Tibial nerve (tissue), 4 donors: ENCODE measurements at regions not wholly inside any gene's neighbourhood (a gene's known extent, or its start where the extent isn't known, plus 50 kb on each side); places are given as distances from the start of the nearest gene placed in this dataset.
"Not testable (repeated sequence)": the region's sequence is repeated elsewhere in the genome, so short reads cannot be mapped to it uniquely, and the experiment has no call there.

Source experiments
- DNase-seq, 2 donors: peaks; one replicate each; pipeline ENCODE4 v3.0.0-alpha.2; 2019; ENCODE audit warnings: low spot score in 2 of 2
- H3K27ac ChIP-seq, 4 donors: fragments of 200-600 bp; sonication (generic) in 3 of 4; one replicate each; pipeline ENCODE4 v1.5.1; 2017 to 2019; ENCODE audit warnings: mild to moderate bottlenecking in 1 of 4
- H3K27me3 ChIP-seq, 2 donors: fragments of 200-600 bp; sonication (generic) in 1 of 2; one replicate each; pipeline versions ENCODE4 v1.5.1 to v1.6.0; 2017 to 2019
- H3K36me3 ChIP-seq, 3 donors: fragments of 200-600 bp; sonication (generic); one replicate each; pipeline ENCODE4 v1.5.1; 2018 to 2019
- H3K4me1 ChIP-seq, 4 donors: fragments of 200-600 bp; sonication (generic) in 3 of 4; one replicate each; pipeline ENCODE4 v1.5.1; 2017 to 2019
- H3K4me3 ChIP-seq, 4 donors: fragments of 200-600 bp; sonication (generic) in 3 of 4; one replicate each; pipeline ENCODE4 v1.5.1; 2017 to 2019; ENCODE audit warnings: mild to moderate bottlenecking in 1 of 4, moderate library complexity in 1 of 4
- H3K9me3 ChIP-seq, 4 donors: fragments of 200-600 bp; sonication (generic) in 3 of 4; one replicate each; pipeline ENCODE4 v1.5.1; 2017 to 2019
- EP300 ChIP-seq, 2 donors: sonication (generic); formaldehyde crosslinking; IDR thresholded peaks; one replicate each; pipeline ENCODE4 v1.6.1; 2017; ENCODE audit warnings: antibody characterized with exemption in 2 of 2, mild to moderate bottlenecking in 1 of 2
- POLR2A ChIP-seq, 2 donors: fragments of 450-650 bp; IDR thresholded peaks; one replicate each; pipeline ENCODE4 v1.6.1; 2017; ENCODE audit warnings: antibody characterized with exemption in 2 of 2, mild to moderate bottlenecking in 2 of 2, moderate library complexity in 2 of 2
- WGBS, 2 donors: methylation state at CpG; one replicate each; pipeline ENCODE4 v1.1.5; 2018; 5-methylcytosine and 5-hydroxymethylcytosine counted together
- TF ChIP-seq, protein P1 (sequence below), 5 experiments: fragments of 200-600 bp in 3 of 5; fragments of 450-650 bp in 2 of 5; sonication (generic) in 3 of 5; IDR thresholded peaks; one replicate each; pipeline ENCODE4 v1.5.1; 2016 to 2019; ENCODE audit warnings: antibody characterized with exemption in 5 of 5, mild to moderate bottlenecking in 3 of 5, moderate library complexity in 2 of 5

GRCh38 chr9:27835286-27835685 lies 262.0 kb upstream of the C9orf72 start:
- WGBS, 2 donors, result 87% methylated on average over 3 of the region's 3 CpGs; no CpG with 5 or more reads in 1 of the 2 donors
- no peaks in the 10 kb centered on the region for H3K36me3 ChIP-seq
- no peak for DNase-seq
- H3K9me3 ChIP-seq, result no peaks in the 10 kb centered on the region
- no peaks in the 10 kb centered on the region for H3K4me1 ChIP-seq
- TF ChIP-seq, protein P1, sequence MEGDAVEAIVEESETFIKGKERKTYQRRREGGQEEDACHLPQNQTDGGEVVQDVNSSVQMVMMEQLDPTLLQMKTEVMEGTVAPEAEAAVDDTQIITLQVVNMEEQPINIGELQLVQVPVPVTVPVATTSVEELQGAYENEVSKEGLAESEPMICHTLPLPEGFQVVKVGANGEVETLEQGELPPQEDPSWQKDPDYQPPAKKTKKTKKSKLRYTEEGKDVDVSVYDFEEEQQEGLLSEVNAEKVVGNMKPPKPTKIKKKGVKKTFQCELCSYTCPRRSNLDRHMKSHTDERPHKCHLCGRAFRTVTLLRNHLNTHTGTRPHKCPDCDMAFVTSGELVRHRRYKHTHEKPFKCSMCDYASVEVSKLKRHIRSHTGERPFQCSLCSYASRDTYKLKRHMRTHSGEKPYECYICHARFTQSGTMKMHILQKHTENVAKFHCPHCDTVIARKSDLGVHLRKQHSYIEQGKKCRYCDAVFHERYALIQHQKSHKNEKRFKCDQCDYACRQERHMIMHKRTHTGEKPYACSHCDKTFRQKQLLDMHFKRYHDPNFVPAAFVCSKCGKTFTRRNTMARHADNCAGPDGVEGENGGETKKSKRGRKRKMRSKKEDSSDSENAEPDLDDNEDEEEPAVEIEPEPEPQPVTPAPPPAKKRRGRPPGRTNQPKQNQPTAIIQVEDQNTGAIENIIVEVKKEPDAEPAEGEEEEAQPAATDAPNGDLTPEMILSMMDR (IDR thresholded peaks at IDR 0.05), result no peak
- TF ChIP-seq POLR2A (IDR thresholded peaks at IDR 0.05) (no peak), EP300 (IDR thresholded peaks at IDR 0.05) (no peak)
- no peak overlapping the region for H3K4me3 ChIP-seq
- no peak overlapping the region for H3K27ac ChIP-seq
- H3K27me3 ChIP-seq, result no peaks in the 10 kb centered on the region

DNA sequence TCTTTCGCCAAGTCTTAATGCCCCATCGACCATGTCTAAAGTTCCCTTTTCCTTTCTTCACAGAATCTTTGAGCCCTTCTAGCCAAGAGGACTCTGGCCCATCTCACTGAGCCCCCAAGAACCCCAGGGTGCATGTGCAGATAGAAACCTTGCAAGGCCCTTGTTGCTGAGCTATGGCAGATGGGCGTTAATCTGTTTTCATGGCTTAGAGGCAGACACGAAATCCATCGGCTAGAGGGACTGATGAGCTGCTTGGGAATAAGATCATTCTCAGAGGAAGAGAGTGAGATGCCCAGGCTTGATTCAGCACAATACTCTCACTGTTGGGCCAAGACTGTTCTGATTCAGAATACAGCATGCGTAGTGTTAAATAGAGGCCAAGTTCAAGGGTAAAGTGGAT lies 262.5 kb upstream of the C9orf72 start:
- H3K4me3 ChIP-seq, result no peak overlapping the region
- TF ChIP-seq EP300 (IDR thresholded peaks at IDR 0.05) (no peak), POLR2A (IDR thresholded peaks at IDR 0.05) (no peak)
- TF ChIP-seq, protein P1 (IDR thresholded peaks at IDR 0.05), result no peak
- no peaks in the 10 kb centered on the region for H3K27me3 ChIP-seq
- WGBS, 2 donors, result 54 to 57% methylated on average over 6 of the region's 6 CpGs
- H3K9me3 ChIP-seq, result no peaks in the 10 kb centered on the region
- no peak overlapping the region for H3K27ac ChIP-seq
- H3K4me1 ChIP-seq, result no peaks in the 10 kb centered on the region
- no peak for DNase-seq
- H3K36me3 ChIP-seq, result no peaks in the 10 kb centered on the region

DNA sequence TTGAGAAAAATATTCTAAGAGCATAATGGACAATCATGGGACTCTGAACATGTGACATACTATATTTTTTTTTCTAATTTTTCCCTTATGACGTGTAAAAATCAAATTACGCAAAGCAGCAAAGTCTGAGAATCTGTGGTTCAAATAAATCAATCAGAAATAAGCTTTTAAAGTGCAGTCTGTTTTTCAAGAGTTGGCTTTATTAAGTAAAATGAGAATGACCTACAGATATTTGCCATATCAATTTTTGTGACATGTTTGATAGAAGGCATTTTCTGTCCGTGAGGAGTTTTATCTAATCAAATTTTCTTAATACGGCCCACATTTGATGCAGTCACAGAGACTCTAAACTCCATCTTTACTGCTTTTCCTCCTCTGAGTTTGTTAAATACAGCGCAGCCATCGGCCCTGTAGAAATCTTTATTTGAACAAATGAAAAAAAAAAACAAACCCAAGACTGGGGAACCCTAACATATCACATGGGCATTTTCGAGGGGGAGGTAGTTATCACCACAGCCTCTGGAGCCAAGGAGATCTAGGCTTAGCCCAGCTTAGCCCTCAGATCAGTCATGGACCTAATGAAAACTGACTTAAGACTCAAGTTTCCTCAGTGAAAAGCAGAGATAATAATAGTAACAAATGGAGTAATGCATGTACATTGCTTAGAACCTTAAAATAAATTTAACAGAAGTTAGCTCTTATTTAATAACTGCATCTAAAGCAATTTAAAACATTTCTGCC lies 263.6 kb upstream of the C9orf72 start:
- no peaks in the 10 kb centered on the region for H3K4me1 ChIP-seq
- no peak overlapping the region for H3K4me3 ChIP-seq
- 88 to 89% methylated on average over 7 of the region's 7 CpGs for WGBS, 2 donors
- no peaks in the 10 kb centered on the region for H3K9me3 ChIP-seq
- TF ChIP-seq, protein P1 (IDR thresholded peaks at IDR 0.05), result no peak
- TF ChIP-seq EP300 (IDR thresholded peaks at IDR 0.05) (no peak), POLR2A (IDR thresholded peaks at IDR 0.05) (no peak)
- H3K36me3 ChIP-seq, result no peaks in the 10 kb centered on the region
- no peak overlapping the region for H3K27ac ChIP-seq
- no peaks in the 10 kb centered on the region for H3K27me3 ChIP-seq
- no peak for DNase-seq

GRCh38 chr9:27838876-27839275 lies 265.6 kb upstream of the C9orf72 start:
- TF ChIP-seq, protein P1 (IDR thresholded peaks at IDR 0.05), result no peak
- TF ChIP-seq POLR2A (IDR thresholded peaks at IDR 0.05) (no peak), EP300 (IDR thresholded peaks at IDR 0.05) (no peak)
- Histone ChIP-seq H3K27me3 (no peaks in the 10 kb centered on the region), H3K27ac (no peak overlapping the region), H3K36me3 (no peaks in the 10 kb centered on the region), H3K4me1 (no peaks in the 10 kb centered on the region), H3K4me3 (no peak overlapping the region), H3K9me3 (no peaks in the 10 kb centered on the region)
- WGBS, 2 donors, result 85 to 87% methylated on average over 3 of the region's 3 CpGs
- no peak for DNase-seq

- not testable (repeated sequence) for H3K36me3 ChIP-seq, DNase-seq, H3K9me3 ChIP-seq, H3K4me1 ChIP-seq, H3K27me3 ChIP-seq, H3K4me3 ChIP-seq, H3K27ac ChIP-seq
- WGBS, 2 donors, result 81 to 87% methylated on average over 1 of the region's 1 CpG
These were observed 266.5 kb upstream of the C9orf72 start for GRCh38 chr9:27839767-27840166.
